ENCODE measurements at regions not wholly inside any gene's neighbourhood (a gene's known extent, or its start where the extent isn't known, plus 50 kb on each side); places are given as distances from the start of the nearest gene placed in this dataset.

GRCh38 chr12:118655588-118655987, 279.2 kb downstream of the SUDS3 start:
- in situ Hi-C loops (cut with HindIII; ENCODE audit: low sequenced_read_pairs) = no loop called here
- DNase-seq (ENCODE audit: low spot score) = no peak

- DNase-seq (ENCODE audit: low spot score) = no peak
Observed at GRCh38 chr12:118680356-118680963, 300.9 kb upstream of the SRRM4 start.

GRCh38 chr12:118682656-118683055, 298.7 kb upstream of the SRRM4 start:
- in situ Hi-C loops (cut with HindIII; ENCODE audit: low sequenced_read_pairs) = no loop called here
- no peak for DNase-seq (ENCODE audit: low spot score)

More at GRCh38 chr12:118680356-118680963, 300.9 kb upstream of the SRRM4 start:
- in situ Hi-C loops (cut with HindIII; ENCODE audit: low sequenced_read_pairs) = no loop called here

- DNase-seq (ENCODE audit: low spot score) = no peak
- in situ Hi-C loops (cut with HindIII; ENCODE audit: low sequenced_read_pairs) = no loop called here
Observed at GRCh38 chr12:118685983-118686607, 295.2 kb upstream of the SRRM4 start.

- in situ Hi-C loops (cut with HindIII; ENCODE audit: low sequenced_read_pairs) = no loop called here
- no peak for DNase-seq (ENCODE audit: low spot score)
Observed at GRCh38 chr12:118689793-118690192, 291.5 kb upstream of the SRRM4 start.

GRCh38 chr12:118690506-118690905, 290.8 kb upstream of the SRRM4 start:
- in situ Hi-C loops (cut with HindIII; ENCODE audit: low sequenced_read_pairs) = no loop called here
- DNase-seq (ENCODE audit: low spot score) = no peak

GRCh38 chr12:118694128-118694775, 287.1 kb upstream of the SRRM4 start:
- in situ Hi-C loops (cut with HindIII; ENCODE audit: low sequenced_read_pairs) = no loop called here
- DNase-seq (ENCODE audit: low spot score) = no peak

- in situ Hi-C loops (cut with HindIII; ENCODE audit: low sequenced_read_pairs) = no loop called here
- no peak for DNase-seq (ENCODE audit: low spot score)
Observed at GRCh38 chr12:118704527-118705241, 276.7 kb upstream of the SRRM4 start.

GRCh38 chr12:118706437-118706836, 274.9 kb upstream of the SRRM4 start:
- DNase-seq (ENCODE audit: low spot score) = no peak
- in situ Hi-C loops (cut with HindIII; ENCODE audit: low sequenced_read_pairs) = no loop called here

GRCh38 chr12:118709946-118710345, 271.4 kb upstream of the SRRM4 start:
- in situ Hi-C loops (cut with HindIII; ENCODE audit: low sequenced_read_pairs) = no loop called here
- DNase-seq (ENCODE audit: low spot score) = no peak

GRCh38 chr12:118711185-118711584, 270.2 kb upstream of the SRRM4 start:
- no peak for DNase-seq (ENCODE audit: low spot score)
- in situ Hi-C loops (cut with HindIII; ENCODE audit: low sequenced_read_pairs) = no loop called here

- in situ Hi-C loops (cut with HindIII; ENCODE audit: low sequenced_read_pairs) = no loop called here
- DNase-seq (ENCODE audit: low spot score) = peak; percentile 48
Observed at GRCh38 chr12:118714051-118714460, 267.3 kb upstream of the SRRM4 start.

GRCh38 chr12:118714500-118714899, 266.8 kb upstream of the SRRM4 start:
- DNase-seq (ENCODE audit: low spot score) = no peak
- in situ Hi-C loops (cut with HindIII; ENCODE audit: low sequenced_read_pairs) = no loop called here

- in situ Hi-C loops (cut with HindIII; ENCODE audit: low sequenced_read_pairs) = no loop called here
Observed at GRCh38 chr12:118715647-118716046, 265.7 kb upstream of the SRRM4 start.

GRCh38 chr12:118727196-118727978, 254.0 kb upstream of the SRRM4 start:
- peak; percentile 62 for DNase-seq (ENCODE audit: low spot score)
- in situ Hi-C loops (cut with HindIII; ENCODE audit: low sequenced_read_pairs) = no loop called here

More at GRCh38 chr12:118715647-118716046, 265.7 kb upstream of the SRRM4 start:
- no peak for DNase-seq (ENCODE audit: low spot score)

- in situ Hi-C loops (cut with HindIII; ENCODE audit: low sequenced_read_pairs) = no loop called here
- peak; percentile 9 for DNase-seq (ENCODE audit: low spot score)
Observed at GRCh38 chr12:118727979-118728366, 253.4 kb upstream of the SRRM4 start.

- no peak for DNase-seq (ENCODE audit: low spot score)
- in situ Hi-C loops (cut with HindIII; ENCODE audit: low sequenced_read_pairs) = no loop called here
Observed at GRCh38 chr12:118734266-118734665, 247.1 kb upstream of the SRRM4 start.

GRCh38 chr12:118737985-118738540, 243.3 kb upstream of the SRRM4 start:
- in situ Hi-C loops (cut with HindIII; ENCODE audit: low sequenced_read_pairs) = no loop called here

GRCh38 chr12:118741194-118741593, 240.1 kb upstream of the SRRM4 start:
- in situ Hi-C loops (cut with HindIII; ENCODE audit: low sequenced_read_pairs) = no loop called here
- no peak for DNase-seq (ENCODE audit: low spot score)

More at GRCh38 chr12:118737985-118738540, 243.3 kb upstream of the SRRM4 start:
- no peak for DNase-seq (ENCODE audit: low spot score)
